GM11168 (cell line): ENCODE measurements at regions not wholly inside any gene's neighbourhood (a gene's known extent, or its start where the extent isn't known, plus 50 kb on each side); places are given as distances from the start of the nearest gene placed in this dataset.
"Not testable (repeated sequence)": the region's sequence is repeated elsewhere in the genome, so short reads cannot be mapped to it uniquely, and the experiment has no call there.

ENCODE experiments used
- in situ Hi-C: fragments of 300-500 bp; cut with MboI; formaldehyde crosslinking; loops from one replicate; pipeline ENCODE4 v1.12.0; 2022; ENCODE audit warnings: low sequenced_read_pairs; ENCODE audit not compliant: unreplicated experiment

DNA sequence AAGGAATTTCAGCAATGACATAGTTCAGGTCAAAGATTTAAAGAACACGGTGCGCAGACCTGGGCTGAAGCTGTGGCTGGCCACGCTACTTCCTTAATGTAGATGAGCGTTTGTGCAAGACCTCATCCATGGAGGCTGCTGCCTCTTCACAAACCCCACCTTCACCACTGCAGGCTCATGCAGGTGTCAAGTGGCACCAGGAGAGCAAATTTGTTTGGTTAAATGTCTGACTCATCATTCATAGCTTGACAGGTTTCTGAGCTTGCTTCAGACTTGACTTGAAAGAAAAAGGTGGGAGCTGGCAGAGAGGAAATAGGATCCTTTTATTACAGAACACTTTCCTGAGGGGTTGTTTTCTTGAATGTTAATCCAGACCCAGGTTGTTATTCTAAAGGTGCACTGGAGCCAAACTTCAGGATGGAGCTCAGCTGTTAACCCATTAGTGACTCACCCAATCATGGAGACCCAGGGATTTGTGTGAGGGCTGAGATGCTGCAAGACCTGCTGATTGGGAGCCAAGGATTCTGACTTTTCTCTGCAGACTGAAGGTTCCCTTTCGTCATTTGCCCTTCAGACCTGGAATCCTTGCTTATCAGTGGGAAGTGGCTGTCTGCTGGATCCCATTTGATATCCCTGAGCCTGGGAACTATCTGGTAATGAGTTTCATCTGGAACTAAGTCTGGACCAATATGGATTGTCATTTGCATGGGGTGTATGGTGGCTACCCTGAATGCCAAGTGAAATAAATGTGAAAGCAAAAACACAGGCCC is 315.3 kb downstream of the PTTG2 start:
- in situ Hi-C loops, result no loop called here

DNA sequence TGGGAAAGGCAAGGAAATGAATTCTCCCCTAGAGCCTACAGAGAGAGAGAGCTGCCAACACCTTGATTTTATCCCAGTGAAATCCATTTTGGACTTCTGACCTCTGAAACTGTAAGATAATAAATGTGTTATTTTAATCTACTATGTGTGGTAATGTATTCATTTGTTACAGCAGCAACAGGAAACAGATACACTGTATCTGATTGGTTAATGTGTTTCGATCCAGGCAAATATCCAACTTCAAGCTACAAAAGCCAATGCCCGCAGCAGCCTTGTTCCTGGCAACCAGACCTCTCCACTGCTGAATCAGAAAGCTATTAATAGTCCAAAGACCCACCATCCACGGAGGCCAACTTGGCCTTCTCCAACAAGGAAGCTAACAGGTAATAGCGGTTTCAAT is 318.1 kb downstream of the PTTG2 start:
- in situ Hi-C loops, result no loop called here

DNA sequence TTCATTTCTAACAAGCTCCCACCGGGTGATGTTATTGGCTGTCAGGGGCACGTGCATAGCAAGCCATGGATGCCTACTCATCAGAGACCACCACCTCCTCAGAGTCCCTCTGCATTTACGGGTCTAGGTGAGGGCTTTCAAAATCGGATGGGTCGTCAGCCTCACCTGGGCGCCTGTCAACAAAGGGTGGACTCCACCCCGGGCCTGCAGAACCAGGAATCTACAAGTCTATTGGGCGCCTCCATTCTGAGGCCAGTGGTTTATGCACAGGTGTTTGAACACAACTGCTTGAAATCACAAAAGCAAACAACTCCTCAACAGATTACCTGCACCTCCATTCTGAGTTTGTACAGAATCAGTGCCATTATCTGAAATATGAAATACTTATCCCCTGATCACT is 318.9 kb downstream of the PTTG2 start:
- in situ Hi-C loops, result no loop called here

DNA sequence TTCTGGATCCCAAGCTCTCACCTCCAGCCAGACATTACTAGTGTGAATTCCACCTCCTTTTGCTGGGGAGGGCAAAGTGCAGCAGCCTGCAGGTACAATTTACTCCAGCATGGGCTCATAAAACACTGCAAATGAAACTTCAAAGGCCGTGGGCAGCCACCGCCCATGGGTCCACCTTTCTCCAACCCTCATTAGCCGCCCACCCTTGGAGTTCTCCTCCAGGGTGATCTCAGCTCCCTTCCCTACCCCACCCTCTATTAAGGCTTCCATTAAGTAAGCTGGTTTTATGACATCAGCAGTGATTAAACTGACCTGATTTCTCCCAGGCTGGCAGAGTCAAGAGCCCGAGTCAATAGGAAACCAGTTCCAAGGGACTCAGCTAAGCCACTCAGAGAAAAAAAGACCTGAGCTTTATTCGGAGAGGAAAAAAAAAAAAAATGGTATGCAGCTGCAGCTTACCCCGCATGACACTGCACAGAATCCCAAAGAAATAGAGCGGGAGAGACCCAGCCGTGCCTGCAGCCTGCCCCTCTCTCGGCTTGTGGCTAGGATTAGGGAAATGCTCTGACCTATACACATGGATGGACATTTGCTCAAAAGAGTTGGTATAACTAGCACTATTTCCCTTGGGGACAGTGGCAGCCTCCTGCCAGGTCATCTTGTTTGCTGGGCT is 319.6 kb downstream of the PTTG2 start:
- in situ Hi-C loops, result no loop called here

DNA sequence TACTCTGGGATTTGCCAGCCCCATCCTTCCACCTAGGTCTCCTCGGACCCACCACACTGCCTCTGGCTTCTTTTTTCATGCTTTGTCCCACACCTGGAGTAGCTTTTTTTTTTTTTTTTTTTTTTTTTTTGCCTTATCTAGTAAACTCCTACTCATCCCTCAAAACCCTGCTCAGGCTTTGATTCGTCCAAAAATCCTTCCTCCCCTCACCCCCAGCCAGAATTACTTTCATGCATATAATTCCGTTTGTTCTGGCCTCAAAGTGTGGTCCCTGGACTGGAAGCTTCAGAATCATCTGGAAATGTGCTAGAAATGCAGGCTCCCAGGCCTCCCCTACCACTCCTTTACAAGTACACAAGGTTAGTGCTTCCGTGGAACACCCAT is 320.1 kb downstream of the PTTG2 start:
- in situ Hi-C loops, result no loop called here

DNA sequence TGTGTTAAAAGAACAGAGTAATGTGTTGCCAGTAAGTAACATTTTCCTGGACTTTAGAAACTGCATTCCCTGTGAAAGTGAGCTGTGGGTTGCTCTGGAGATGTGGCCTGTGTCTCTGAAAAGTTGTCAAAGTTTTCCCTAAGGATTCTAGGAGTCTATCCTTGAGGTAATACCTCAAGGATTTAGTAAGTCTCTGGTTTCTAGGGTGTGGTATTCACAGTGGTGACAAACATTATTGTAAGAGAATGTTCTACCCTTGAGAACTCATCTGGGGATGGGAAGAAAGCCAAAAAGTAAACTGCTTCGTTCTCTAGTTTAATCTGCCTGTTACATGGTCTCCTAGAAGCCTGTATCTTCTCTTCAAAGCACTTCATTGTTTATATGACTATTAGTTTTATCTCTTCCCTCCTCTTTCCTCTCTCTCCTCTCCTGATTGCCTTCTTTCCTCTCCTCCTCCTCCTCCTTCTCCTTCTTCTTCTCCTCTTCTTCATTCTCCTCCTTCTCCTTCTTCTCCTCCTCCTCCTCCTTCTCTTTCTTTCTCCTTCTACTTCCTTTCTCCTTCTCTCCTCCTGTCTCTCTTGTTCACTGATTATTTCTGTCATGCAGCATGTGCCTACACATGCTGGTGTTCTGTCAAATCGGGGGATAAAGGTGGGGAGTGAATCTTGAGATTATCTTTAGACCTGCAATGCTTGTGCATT is 321.3 kb downstream of the PTTG2 start:
- in situ Hi-C loops, result no loop called here

DNA sequence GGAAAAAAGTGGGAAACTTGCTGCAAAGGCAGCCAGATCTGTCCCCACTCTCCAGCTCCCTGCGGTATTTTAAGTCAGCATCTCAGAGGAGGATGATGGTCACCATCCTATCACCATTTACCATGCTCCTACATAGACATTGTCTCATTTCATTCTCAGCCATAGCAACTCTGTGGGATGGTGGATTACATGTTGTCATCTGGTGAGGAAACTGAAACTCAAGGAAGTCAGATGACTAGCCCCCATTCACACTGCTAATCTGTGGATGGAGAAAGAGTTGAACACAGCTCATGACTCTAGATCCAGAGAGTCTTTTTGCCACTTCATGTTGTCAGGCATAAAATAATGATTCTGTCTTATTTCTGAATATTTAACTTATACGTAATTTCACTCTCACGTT is 323.5 kb downstream of the PTTG2 start:
- in situ Hi-C loops, result no loop called here

DNA sequence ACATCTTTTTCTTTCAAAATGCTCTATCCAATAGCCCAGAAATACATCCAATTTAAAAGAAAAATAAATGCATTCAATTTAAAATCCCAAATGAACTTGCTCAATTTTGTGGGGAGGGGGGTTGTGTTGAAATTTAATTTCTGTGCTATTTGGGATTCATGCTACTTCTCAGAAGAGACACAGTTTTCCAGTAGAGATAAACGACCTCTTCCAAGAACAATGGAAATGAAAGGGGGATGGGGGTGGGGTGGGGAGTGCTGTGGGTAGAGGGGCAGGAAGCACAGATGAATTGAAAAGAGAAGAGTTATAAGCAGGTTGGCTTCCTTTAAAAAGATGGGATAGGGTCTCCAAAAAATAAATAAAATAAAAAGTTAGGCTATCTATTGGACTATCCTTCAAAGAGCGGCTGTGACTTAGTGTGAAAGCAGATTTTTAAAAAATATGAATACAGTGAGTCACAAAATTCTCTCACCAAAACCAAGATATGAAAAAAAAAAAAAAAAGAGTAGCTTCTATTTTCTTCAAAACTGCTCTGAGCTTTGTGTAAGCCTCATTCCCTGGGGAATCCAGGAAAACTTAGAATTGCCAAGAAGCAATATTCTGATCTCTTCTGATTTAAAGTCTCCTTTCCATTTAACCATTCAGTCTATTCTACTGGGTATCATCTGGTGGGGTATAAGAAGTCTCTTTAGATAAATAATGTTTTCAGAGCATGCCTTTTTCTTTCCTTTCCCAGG is 324.3 kb downstream of the PTTG2 start:
- in situ Hi-C loops, result no loop called here

DNA sequence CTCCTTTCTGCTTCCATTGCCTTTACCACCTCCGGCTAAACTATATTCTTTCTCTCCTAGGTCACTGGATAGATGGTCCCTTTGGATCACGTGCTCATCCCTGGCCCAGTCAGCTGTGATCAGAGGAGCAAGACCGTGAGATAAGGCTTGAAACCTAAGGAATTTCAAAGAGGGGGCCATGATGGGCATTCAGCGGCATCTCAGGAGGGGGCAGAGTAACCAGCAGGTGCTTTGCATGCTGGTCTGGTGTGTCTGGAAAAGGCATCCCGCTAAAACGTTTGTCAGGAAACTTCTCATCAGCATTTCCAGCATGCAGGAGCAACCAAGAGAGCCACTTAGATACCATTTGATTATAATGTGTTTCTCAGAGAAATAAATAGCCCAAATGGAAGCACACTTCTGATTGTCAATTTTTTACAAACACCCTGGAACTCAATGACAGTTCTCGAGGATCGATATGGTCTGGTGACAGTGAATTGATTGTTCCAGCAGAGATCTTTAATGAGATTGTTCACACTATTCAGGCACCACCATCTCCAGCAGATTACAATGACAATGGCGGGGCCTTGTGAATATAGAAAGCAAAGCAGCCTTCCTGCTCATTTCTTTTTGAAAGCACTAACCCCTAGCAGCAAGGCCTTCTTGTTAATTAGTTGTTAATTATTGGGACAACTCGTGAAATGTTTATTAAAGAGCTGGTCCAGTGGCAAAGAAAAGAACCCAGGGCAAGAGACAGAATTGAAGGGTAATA is 327.1 kb downstream of the PTTG2 start:
- in situ Hi-C loops, result no loop called here

DNA sequence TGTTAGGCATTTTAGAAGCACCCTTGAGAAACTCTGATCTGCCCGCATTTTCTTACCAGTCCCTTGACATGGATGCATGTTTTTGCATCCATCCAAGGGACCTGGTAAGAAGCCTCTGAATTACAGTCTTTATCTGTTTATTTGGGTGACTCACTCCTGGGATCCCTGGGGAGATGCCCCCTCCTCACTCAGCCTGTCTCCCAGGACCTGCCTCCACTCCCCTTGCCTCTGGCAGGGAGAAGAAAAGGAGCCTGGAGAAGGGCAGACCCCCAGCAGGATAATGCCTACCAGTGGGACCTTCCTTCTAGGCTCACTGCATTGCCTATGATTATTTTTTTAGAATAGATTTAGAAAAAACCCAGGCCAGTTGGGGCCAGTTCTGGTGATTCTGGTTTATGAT is 329.4 kb downstream of the PTTG2 start:
- in situ Hi-C loops, result no loop called here

DNA sequence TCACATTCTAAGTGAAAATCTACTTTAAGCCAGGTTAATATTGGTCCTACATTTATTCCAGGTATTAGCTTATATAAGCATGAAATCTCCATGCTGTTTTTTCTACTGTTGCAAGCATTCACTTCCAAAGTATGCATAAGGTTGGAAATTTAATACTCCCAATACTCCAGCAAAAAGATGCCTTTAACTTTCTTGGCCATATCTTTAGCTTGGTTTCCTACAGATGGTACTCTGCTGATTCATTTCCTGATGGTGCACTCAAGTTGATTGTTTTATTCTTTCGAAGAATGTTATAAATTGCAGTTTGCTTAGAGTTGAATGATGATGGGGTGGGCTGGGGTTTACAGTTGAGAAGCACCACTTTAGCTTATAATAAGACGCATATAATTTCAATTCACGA is 330.2 kb downstream of the PTTG2 start:
- in situ Hi-C loops, result no loop called here

DNA sequence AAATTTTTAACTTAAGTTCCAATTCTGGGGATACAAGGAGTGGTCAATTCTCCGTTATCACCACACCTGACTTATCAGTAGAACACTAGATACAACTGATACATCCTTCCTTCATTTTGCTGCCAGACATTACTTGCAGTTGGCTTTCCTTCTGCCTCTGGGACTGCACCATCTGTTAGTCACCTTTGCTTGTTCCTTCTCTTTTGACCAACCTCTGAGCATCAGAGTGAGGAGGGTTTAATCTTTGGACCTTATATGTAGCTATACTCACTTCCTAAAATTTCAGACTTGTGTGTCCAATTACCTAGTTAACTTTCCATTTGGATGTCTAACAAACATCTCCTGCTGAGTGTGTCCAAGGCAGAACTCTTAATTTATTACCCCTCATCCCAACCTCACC is 330.7 kb downstream of the PTTG2 start:
- in situ Hi-C loops, result no loop called here

DNA sequence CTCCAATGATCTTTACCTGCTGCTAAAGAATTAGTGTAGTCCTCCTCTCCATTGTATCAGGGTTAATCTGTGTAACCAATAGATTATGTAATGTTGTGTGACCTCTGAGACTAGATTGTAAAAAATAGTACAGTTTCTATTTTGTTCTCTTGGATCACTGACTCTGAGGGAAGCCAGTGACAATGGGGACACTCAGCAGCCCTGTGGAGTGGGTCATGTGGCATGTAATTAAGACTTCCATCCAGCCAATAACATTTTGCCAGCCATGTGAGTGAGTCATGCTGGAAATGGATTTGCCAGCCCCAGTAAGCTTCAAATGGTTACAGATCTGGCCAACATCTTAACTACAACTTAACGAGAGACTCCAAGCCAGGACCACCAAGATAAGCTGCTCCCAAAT is 332.3 kb downstream of the PTTG2 start:
- in situ Hi-C loops, result no loop called here

DNA sequence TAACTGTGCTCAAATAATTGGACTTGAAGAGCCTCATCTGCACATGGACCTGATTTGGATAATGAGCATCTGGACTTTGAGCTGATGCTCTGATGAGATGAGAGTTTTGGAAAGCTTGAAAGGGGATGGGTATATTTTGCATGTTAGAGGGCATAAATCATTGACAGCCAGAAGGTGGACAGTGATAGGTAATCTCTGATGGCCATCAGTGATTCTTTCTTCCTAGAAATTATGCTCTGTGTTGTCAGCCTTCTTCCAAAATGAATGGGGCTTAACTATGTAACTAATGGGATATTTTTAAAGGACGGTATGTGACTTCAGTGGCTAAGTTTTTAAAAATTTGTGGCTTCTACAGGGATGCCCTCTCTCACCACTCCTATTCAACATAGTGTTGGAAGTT is 334.0 kb downstream of the PTTG2 start:
- in situ Hi-C loops, result no loop called here

DNA sequence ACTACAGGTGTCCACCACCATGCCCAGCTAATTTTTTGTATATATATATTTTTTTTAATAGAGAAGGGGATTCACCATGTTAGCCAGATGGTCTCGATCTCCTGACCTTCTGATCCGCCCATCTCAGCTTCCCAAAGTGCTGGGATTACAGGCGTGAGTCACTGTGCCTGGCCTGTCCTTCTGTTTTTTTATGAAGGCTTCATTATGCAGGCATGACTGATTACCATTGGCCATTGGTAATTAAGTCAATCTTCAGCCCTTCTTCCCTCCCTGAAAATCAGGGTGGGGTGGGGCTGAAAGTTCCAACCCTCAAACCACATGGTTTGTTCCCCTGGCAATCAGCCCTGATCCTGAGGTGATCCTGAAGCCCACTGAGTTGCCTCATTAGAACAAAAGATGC is 336.9 kb downstream of the PTTG2 start:
- in situ Hi-C loops, result no loop called here

DNA sequence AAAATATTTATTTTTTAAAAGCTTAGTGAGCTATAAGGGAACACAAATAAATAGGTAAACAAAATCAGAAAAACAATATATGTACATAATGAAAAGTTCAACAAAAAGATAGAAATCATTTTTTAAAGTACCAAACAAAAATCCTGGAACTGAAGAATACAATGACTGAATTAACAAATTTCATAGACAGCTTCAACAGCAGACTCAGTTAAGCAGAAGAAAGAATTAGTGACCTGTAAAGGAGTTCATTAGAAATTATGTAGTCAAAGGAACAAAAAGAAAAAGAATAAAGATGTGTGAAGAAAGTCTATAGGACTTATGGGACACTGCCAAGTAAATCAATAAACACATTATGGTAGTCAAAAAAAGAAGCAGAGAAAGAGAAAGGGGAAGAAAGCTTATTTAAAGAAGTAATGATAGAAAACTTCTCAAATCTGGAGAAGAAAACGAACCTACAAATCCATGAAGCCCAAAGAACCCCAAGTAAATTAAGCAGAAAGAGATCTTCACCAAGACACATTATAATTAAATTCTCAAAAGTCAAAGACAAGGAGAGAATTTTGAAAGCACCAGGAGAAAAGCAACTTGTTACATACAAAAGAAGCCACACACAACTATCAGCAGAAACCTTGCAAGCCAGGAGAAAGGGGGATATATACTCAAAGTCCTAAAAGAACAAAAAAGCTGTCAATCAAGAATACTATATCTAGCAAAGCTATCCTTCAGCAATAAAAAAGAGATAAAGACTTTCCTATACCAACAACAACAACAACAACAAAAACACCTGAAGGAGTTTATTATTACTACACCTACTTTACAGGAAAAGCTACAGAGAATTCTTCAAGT is 338.9 kb downstream of the PTTG2 start:
- in situ Hi-C loops, result no loop called here

DNA sequence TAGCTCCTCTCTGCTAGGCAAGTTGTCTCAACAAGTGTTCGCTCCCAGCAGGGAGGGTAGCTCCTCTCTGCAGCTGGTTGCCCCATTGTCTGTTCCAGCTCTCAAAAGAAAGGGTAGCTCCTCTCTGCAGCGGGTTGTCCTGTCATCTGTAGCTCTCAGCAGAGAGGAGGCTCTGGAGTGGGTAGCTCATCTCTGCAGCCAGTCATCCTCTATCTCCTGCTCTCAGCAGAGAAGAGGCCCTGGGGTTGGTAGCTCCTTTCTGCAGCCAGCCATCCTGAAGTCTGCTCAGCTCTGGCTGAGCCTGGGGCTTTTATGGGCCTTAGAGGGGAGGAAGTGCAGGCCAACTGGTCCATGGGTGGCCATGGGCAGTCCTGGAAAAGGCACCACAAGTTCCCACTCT is 342.7 kb downstream of the PTTG2 start:
- in situ Hi-C loops, result no loop called here

DNA sequence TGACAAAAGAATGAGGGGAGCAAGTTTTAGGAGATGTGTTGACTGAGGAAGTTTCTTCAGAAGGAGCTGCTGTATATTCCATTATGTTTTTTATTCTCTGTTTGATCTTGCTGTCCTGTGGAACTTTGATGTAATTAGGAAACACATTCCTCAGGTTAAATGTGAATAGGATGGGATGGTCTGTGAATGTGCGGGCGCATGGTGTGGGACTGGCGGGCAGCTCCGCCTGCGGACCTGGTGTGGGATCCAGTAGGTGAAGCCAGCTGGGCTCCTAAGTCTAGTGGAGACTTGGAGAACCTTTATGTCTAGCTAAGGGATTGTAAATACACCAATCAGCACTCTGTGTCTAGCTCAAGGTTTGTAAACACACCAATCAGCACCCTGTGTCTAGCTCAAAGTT is 344.3 kb downstream of the PTTG2 start:
- in situ Hi-C loops, result not testable (repeated sequence)

DNA sequence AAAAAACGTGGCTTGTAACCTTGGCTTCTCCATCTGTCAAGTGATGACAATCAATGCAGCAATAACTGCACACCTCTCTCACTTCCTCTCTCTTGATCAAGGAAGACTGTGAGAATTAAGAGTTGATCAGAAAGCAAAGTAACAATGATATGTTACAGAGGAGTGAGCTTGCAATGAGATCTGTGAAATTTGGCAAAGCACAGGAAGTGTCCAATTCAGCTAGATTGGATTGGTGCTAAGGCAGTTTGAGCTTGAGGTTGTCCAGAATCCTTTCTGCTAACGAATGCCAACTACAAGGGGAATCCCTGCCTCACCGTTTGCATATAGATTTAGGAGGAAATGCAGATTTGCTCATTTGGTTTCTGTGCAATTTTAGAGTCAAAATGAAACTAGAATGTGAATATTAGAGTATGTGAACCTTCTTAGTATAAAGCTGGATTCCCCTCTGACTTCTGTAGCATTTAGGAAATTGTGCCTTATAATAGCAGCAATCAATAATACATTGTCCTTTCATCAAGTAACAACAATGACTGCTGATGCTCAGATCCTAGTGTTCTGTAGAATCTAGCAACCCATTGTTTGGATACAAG is 346.4 kb downstream of the PTTG2 start:
- in situ Hi-C loops, result no loop called here
